ENCODE measurements at regions not wholly inside any gene's neighbourhood (a gene's known extent, or its start where the extent isn't known, plus 50 kb on each side); places are given as distances from the start of the nearest gene placed in this dataset.

DNA sequence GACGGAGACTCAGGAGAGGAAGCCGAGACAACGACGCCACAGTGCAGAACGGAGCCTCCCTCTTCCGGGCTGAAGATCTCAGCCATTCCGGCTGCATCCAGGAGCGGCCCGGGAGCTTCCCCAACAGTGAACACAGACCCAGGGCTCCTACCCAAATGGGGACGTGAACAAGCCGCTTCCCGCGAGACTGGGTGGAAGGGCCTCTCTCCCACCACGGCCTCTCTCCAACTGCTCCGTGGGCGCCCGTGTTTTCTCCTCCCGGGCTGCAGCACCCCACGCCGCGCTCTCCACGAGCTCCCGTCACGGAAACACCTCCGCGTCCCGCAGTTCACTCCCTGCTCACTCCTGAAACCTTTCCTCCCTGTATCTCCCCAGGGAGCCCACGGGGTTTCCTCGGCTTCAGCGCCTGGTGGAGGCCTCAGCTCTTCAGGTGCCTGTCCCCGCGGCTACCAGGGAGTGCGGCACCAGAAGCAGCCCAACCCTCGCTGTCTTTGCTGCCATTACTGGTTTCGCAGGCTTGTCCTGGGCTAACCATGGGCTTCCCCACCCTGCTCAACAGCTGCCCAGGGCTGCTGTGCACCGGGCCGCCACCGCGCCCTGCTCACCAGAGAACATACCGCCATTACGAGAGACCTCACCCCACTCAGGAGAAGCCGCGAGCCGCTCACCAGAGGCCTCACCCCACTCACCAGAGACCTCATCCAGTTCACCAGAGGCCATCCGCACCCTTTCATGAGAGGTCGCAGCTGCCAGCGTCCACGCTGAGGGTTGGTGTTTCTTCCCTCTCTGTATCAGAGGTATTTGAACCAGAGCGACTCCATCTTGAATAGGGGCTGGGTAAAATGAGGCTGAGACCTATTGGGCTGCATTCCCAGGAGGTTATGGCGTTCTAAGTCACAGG, 922.8 kb downstream of the QKI start (continued):
- TF ChIP-seq JUND (IDR thresholded peaks at IDR 0.05; ENCODE audit: borderline replicate concordance, low read depth, low read length) (no peak), JUND (tag; IDR thresholded peaks at IDR 0.05; ENCODE audit: borderline replicate concordance, low read depth, low read length) (peak; percentile 72; the same call in 2 of the 3 replicates), RHOXF2B (CRISPR knock-in tag; conservative IDR thresholded peaks at IDR 0.05) (peak; percentile 97), ZNF780A (CRISPR knock-in tag; IDR thresholded peaks at IDR 0.05) (peak; percentile 90; the same call in 1 of the 2 replicates), DIDO1 (tag; IDR thresholded peaks at IDR 0.05; ENCODE audit: low read depth) (peak; percentile 99), LARP7 (IDR thresholded peaks at IDR 0.05) (no peak), SRSF3 (IDR thresholded peaks at IDR 0.05; ENCODE audit: insufficient read depth, low read length) (no peak), NUFIP1 (IDR thresholded peaks at IDR 0.05; ENCODE audit: partially characterized antibody) (peak; percentile 79), ZNF174 (CRISPR knock-in tag; IDR thresholded peaks at IDR 0.05) (peak; percentile 95), ZNF583 (CRISPR knock-in tag; IDR thresholded peaks at IDR 0.05) (peak; percentile 99), MXI1 (IDR thresholded peaks at IDR 0.05; ENCODE audit: low read depth, low read length) (no peak), RBFOX2 (IDR thresholded peaks at IDR 0.05; ENCODE audit: low read depth, low read length) (peak; percentile 86)
- TF ChIP-seq, protein P1, sequence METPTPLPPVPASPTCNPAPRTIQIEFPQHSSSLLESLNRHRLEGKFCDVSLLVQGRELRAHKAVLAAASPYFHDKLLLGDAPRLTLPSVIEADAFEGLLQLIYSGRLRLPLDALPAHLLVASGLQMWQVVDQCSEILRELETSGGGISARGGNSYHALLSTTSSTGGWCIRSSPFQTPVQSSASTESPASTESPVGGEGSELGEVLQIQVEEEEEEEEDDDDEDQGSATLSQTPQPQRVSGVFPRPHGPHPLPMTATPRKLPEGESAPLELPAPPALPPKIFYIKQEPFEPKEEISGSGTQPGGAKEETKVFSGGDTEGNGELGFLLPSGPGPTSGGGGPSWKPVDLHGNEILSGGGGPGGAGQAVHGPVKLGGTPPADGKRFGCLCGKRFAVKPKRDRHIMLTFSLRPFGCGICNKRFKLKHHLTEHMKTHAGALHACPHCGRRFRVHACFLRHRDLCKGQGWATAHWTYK (CRISPR knock-in tag; IDR thresholded peaks at IDR 0.05): peak; percentile 100
- TF ChIP-seq, protein P2, sequence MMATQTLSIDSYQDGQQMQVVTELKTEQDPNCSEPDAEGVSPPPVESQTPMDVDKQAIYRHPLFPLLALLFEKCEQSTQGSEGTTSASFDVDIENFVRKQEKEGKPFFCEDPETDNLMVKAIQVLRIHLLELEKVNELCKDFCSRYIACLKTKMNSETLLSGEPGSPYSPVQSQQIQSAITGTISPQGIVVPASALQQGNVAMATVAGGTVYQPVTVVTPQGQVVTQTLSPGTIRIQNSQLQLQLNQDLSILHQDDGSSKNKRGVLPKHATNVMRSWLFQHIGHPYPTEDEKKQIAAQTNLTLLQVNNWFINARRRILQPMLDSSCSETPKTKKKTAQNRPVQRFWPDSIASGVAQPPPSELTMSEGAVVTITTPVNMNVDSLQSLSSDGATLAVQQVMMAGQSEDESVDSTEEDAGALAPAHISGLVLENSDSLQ (IDR thresholded peaks at IDR 0.05): no peak
- TF ChIP-seq, protein P3, sequence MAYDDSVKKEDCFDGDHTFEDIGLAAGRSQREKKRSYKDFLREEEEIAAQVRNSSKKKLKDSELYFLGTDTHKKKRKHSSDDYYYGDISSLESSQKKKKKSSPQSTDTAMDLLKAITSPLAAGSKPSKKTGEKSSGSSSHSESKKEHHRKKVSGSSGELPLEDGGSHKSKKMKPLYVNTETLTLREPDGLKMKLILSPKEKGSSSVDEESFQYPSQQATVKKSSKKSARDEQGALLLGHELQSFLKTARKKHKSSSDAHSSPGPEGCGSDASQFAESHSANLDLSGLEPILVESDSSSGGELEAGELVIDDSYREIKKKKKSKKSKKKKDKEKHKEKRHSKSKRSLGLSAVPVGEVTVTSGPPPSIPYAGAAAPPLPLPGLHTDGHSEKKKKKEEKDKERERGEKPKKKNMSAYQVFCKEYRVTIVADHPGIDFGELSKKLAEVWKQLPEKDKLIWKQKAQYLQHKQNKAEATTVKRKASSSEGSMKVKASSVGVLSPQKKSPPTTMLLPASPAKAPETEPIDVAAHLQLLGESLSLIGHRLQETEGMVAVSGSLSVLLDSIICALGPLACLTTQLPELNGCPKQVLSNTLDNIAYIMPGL (CRISPR knock-in tag; IDR thresholded peaks at IDR 0.05): no peak
- TF ChIP-seq, protein P4, sequence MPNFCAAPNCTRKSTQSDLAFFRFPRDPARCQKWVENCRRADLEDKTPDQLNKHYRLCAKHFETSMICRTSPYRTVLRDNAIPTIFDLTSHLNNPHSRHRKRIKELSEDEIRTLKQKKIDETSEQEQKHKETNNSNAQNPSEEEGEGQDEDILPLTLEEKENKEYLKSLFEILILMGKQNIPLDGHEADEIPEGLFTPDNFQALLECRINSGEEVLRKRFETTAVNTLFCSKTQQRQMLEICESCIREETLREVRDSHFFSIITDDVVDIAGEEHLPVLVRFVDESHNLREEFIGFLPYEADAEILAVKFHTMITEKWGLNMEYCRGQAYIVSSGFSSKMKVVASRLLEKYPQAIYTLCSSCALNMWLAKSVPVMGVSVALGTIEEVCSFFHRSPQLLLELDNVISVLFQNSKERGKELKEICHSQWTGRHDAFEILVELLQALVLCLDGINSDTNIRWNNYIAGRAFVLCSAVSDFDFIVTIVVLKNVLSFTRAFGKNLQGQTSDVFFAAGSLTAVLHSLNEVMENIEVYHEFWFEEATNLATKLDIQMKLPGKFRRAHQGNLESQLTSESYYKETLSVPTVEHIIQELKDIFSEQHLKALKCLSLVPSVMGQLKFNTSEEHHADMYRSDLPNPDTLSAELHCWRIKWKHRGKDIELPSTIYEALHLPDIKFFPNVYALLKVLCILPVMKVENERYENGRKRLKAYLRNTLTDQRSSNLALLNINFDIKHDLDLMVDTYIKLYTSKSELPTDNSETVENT (CRISPR knock-in tag; IDR thresholded peaks at IDR 0.05): no peak
- TF ChIP-seq, protein P5, sequence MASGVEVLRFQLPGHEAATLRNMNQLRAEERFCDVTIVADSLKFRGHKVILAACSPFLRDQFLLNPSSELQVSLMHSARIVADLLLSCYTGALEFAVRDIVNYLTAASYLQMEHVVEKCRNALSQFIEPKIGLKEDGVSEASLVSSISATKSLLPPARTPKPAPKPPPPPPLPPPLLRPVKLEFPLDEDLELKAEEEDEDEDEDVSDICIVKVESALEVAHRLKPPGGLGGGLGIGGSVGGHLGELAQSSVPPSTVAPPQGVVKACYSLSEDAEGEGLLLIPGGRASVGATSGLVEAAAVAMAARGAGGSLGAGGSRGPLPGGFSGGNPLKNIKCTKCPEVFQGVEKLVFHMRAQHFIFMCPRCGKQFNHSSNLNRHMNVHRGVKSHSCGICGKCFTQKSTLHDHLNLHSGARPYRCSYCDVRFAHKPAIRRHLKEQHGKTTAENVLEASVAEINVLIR (CRISPR knock-in tag; IDR thresholded peaks at IDR 0.05): peak; percentile 96
- TF ChIP-seq, protein P6, sequence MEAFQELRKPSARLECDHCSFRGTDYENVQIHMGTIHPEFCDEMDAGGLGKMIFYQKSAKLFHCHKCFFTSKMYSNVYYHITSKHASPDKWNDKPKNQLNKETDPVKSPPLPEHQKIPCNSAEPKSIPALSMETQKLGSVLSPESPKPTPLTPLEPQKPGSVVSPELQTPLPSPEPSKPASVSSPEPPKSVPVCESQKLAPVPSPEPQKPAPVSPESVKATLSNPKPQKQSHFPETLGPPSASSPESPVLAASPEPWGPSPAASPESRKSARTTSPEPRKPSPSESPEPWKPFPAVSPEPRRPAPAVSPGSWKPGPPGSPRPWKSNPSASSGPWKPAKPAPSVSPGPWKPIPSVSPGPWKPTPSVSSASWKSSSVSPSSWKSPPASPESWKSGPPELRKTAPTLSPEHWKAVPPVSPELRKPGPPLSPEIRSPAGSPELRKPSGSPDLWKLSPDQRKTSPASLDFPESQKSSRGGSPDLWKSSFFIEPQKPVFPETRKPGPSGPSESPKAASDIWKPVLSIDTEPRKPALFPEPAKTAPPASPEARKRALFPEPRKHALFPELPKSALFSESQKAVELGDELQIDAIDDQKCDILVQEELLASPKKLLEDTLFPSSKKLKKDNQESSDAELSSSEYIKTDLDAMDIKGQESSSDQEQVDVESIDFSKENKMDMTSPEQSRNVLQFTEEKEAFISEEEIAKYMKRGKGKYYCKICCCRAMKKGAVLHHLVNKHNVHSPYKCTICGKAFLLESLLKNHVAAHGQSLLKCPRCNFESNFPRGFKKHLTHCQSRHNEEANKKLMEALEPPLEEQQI (IDR thresholded peaks at IDR 0.05): no peak

Data from K562 (cell line).